ENCODE measurements at regions not wholly inside any gene's neighbourhood (a gene's known extent, or its start where the extent isn't known, plus 50 kb on each side); places are given as distances from the start of the nearest gene placed in this dataset.

DNA sequence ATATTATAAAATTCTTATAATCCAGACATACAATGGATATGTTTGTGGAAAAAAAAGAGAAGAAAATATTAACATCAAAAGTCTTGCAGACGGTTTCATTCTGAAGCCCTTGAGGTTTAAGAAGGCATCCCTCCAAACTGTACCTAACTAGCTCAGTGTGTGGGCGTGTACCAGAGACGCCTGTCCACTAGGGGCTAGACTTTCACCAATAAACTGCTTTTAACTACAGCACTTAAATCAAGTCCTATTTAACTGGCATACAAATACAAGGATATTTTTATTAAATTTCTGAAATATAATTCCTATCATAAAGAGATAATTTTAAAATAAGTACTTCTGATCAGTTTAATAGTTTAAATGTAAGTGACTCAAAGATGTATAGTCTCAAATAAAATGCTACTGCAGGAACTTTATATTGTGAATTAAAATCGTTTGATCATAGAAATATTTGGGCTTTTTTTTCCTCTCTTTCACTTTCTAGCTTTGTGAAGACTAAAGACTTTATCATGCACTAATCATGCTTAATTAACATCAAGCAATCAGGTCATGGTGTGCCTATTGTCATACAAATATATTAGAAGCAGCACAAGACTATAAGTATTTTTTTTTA, 437.7 kb downstream of the SATB2 start:
- no peak overlapping the region for H3K9ac ChIP-seq (ENCODE audit: control insufficient read depth, extremely low read depth, insufficient read depth, low read length)
- no peaks in the 10 kb centered on the region for H3K4me1 ChIP-seq (ENCODE audit: control insufficient read depth, extremely low read depth, insufficient read depth, low read length)
- no peak overlapping the region for H3K4me2 ChIP-seq (ENCODE audit: control insufficient read depth, extremely low read depth, insufficient read depth, low read depth, low read length)
- H3K4me3 ChIP-seq (ENCODE audit: control insufficient read depth in 2 of 3, extremely low read depth in 1 of 3, insufficient read depth in 2 of 3, low read depth in 1 of 3, low read length in 3 of 3), result no peak overlapping the region
- H3K79me2 ChIP-seq (ENCODE audit: control insufficient read depth, insufficient read depth, low read length), result no peaks in the 10 kb centered on the region
- H3K36me3 ChIP-seq (ENCODE audit: control insufficient read depth in 2 of 2, extremely low read depth in 1 of 2, insufficient read depth in 2 of 2, low read length in 2 of 2), result no peaks in the 10 kb centered on the region
- no peak for DNase-seq (ENCODE audit: low read depth, low spot score)
- no peak for FAIRE-seq
- no peak for TF ChIP-seq EZH2 (IDR thresholded peaks at IDR 0.05; ENCODE audit: low read length)
- TF ChIP-seq, protein P1, sequence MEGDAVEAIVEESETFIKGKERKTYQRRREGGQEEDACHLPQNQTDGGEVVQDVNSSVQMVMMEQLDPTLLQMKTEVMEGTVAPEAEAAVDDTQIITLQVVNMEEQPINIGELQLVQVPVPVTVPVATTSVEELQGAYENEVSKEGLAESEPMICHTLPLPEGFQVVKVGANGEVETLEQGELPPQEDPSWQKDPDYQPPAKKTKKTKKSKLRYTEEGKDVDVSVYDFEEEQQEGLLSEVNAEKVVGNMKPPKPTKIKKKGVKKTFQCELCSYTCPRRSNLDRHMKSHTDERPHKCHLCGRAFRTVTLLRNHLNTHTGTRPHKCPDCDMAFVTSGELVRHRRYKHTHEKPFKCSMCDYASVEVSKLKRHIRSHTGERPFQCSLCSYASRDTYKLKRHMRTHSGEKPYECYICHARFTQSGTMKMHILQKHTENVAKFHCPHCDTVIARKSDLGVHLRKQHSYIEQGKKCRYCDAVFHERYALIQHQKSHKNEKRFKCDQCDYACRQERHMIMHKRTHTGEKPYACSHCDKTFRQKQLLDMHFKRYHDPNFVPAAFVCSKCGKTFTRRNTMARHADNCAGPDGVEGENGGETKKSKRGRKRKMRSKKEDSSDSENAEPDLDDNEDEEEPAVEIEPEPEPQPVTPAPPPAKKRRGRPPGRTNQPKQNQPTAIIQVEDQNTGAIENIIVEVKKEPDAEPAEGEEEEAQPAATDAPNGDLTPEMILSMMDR (optimal IDR thresholded peaks at IDR 0.05 in 1 of 3, IDR thresholded peaks at IDR 0.05 in 1 of 3, conservative IDR thresholded peaks at IDR 0.05 in 1 of 3; ENCODE audit: extremely low read depth in 1 of 3, insufficient read depth in 2 of 3, low read length in 3 of 3), result peak in 2 of 3 experiments; percentile 20 to 44
- no peak overlapping the region for H3K27ac ChIP-seq (ENCODE audit: control insufficient read depth, insufficient read depth, low read length)
- no peaks in the 10 kb centered on the region for H3K9me1 ChIP-seq (ENCODE audit: control insufficient read depth, extremely low read depth, insufficient read depth, low read length)
- no peaks in the 10 kb centered on the region for H3K9me3 ChIP-seq (ENCODE audit: control insufficient read depth, low read depth, low read length)
- H4K20me1 ChIP-seq (ENCODE audit: control insufficient read depth, extremely low read depth, insufficient read depth, low read length), result no peaks in the 10 kb centered on the region
- no peak overlapping the region for H2AFZ ChIP-seq (ENCODE audit: control insufficient read depth, low read length)
- no peaks in the 10 kb centered on the region for H3K27me3 ChIP-seq (ENCODE audit: control insufficient read depth, extremely low read depth, insufficient read depth, low read length)
- dilution Hi-C loops (cut with MboI; ENCODE audit: extremely low pct_ligation_motif_present, low sequenced_read_pairs), result no loop called here

DNA sequence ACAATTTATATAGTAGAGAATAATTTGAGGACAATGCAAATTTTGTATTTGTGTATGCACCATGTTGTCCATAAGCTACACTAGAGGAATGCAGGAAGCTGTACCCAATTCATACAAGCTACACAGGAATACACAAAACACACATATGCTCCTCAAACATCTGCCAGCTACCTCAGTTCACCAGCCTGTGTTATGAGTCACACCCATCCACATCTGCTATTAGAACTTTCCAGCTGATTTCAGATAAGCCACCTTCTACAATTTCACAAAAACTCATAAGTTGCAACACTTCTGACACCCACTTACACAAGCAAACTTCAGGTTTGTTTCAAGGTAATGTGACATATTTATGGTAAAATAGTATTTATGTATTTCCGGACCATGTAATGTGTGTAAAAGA, 438.9 kb downstream of the SATB2 start:
- H3K36me3 ChIP-seq (ENCODE audit: control insufficient read depth in 2 of 2, extremely low read depth in 1 of 2, insufficient read depth in 2 of 2, low read length in 2 of 2), result no peaks in the 10 kb centered on the region
- TF ChIP-seq, protein P1 (optimal IDR thresholded peaks at IDR 0.05 in 1 of 3, IDR thresholded peaks at IDR 0.05 in 1 of 3, conservative IDR thresholded peaks at IDR 0.05 in 1 of 3; ENCODE audit: extremely low read depth in 1 of 3, insufficient read depth in 2 of 3, low read length in 3 of 3), result no peak
- no peak for TF ChIP-seq EZH2 (IDR thresholded peaks at IDR 0.05; ENCODE audit: low read length)
- dilution Hi-C loops (cut with MboI; ENCODE audit: extremely low pct_ligation_motif_present, low sequenced_read_pairs), result no loop called here
- no peaks in the 10 kb centered on the region for H3K9me3 ChIP-seq (ENCODE audit: control insufficient read depth, low read depth, low read length)
- no peaks in the 10 kb centered on the region for H4K20me1 ChIP-seq (ENCODE audit: control insufficient read depth, extremely low read depth, insufficient read depth, low read length)
- H3K4me2 ChIP-seq (ENCODE audit: control insufficient read depth, extremely low read depth, insufficient read depth, low read depth, low read length), result no peak overlapping the region
- FAIRE-seq, result no peak
- H3K4me1 ChIP-seq (ENCODE audit: control insufficient read depth, extremely low read depth, insufficient read depth, low read length), result no peaks in the 10 kb centered on the region
- DNase-seq (ENCODE audit: low read depth, low spot score), result no peak
- H3K27me3 ChIP-seq (ENCODE audit: control insufficient read depth, extremely low read depth, insufficient read depth, low read length), result no peaks in the 10 kb centered on the region
- no peak overlapping the region for H2AFZ ChIP-seq (ENCODE audit: control insufficient read depth, low read length)
- no peak overlapping the region for H3K9ac ChIP-seq (ENCODE audit: control insufficient read depth, extremely low read depth, insufficient read depth, low read length)
- no peaks in the 10 kb centered on the region for H3K79me2 ChIP-seq (ENCODE audit: control insufficient read depth, insufficient read depth, low read length)
- no peaks in the 10 kb centered on the region for H3K9me1 ChIP-seq (ENCODE audit: control insufficient read depth, extremely low read depth, insufficient read depth, low read length)
- no peak overlapping the region for H3K4me3 ChIP-seq (ENCODE audit: control insufficient read depth in 2 of 3, extremely low read depth in 1 of 3, insufficient read depth in 2 of 3, low read depth in 1 of 3, low read length in 3 of 3)
- H3K27ac ChIP-seq (ENCODE audit: control insufficient read depth, insufficient read depth, low read length), result no peak overlapping the region

Data from keratinocyte (primary cell).